SU-DHL-6 (cell line): ENCODE measurements at regions not wholly inside any gene's neighbourhood (a gene's known extent, or its start where the extent isn't known, plus 50 kb on each side); places are given as distances from the start of the nearest gene placed in this dataset.

Experiments used
- H2AFZ ChIP-seq: fragments of 200-600 bp; sonication (generic); 2 replicates; pipeline ENCODE4 v1.6.1; 2014; ENCODE audit warnings: low read depth, mild to moderate bottlenecking, moderate library complexity, mixed read lengths, antibody characterized with exemption, low read length; ENCODE audit not compliant: severe bottlenecking
- H3F3A ChIP-seq: fragments of 200-600 bp; shearing (Covaris generic); 2 replicates; pipeline ENCODE4 v1.6.0; 2016; ENCODE audit warnings: antibody characterized with exemption, mild to moderate bottlenecking; ENCODE audit not compliant: insufficient read depth
- H3K27ac ChIP-seq: fragments of 200-600 bp; sonication (generic); 2 replicates; pipeline ENCODE4 v1.5.1; 2016; ENCODE audit warnings: low read depth, mild to moderate bottlenecking, low read length, moderate library complexity, mixed read lengths
- H3K27me3 ChIP-seq: fragments of 200-600 bp; sonication (generic), shearing (Covaris generic); 2 replicates; pipeline ENCODE4 v1.6.0; 2014; ENCODE audit warnings: mild to moderate bottlenecking, low read length
- H3K36me3 ChIP-seq: fragments of 200-600 bp; sonication (generic); 2 replicates; pipeline ENCODE4 v1.6.1; 2014; ENCODE audit warnings: mild to moderate bottlenecking, low read length, mixed read lengths
- H3K4me2 ChIP-seq: fragments of 300-600, 200-600 bp; shearing (Covaris generic), sonication (generic); 2 replicates; pipeline ENCODE4 v1.6.0; 2014; ENCODE audit warnings: low read length, low read depth, mild to moderate bottlenecking; ENCODE audit not compliant: poor library complexity, severe bottlenecking
- H3K4me3 ChIP-seq: fragments of 200-600 bp; sonication (generic); 2 replicates; pipeline ENCODE4 v1.5.1; 2014; ENCODE audit warnings: antibody characterized with exemption, low read length, mild to moderate bottlenecking, mixed read lengths; ENCODE audit not compliant: insufficient read depth, poor library complexity, severe bottlenecking
- H3K79me2 ChIP-seq: fragments of 200-600 bp; sonication (generic); 2 replicates; pipeline ENCODE4 v1.6.1; 2014; ENCODE audit warnings: mild to moderate bottlenecking, low read length, moderate library complexity; ENCODE audit not compliant: insufficient read depth
- H3K9ac ChIP-seq: fragments of 200-600 bp; sonication (generic); 2 replicates; pipeline ENCODE4 v1.7.0; 2014; ENCODE audit warnings: mild to moderate bottlenecking, low read length
- H3K9me2 ChIP-seq: fragments of 200-600 bp; sonication (generic); replicated peaks from 2 replicates; pipeline ENCODE4 v1.6.1; 2014; ENCODE audit warnings: low read length; ENCODE audit not compliant: insufficient read depth
- H3K9me3 ChIP-seq: fragments of 200-600 bp; sonication (generic); 2 replicates; pipeline ENCODE4 v1.6.1; 2014; ENCODE audit warnings: low read length, mixed read lengths; ENCODE audit not compliant: insufficient read depth
- H4K20me1 ChIP-seq: fragments of 200-600 bp; sonication (generic); 2 replicates; pipeline ENCODE4 v1.6.1; 2014; ENCODE audit warnings: low read depth, mild to moderate bottlenecking, antibody characterized with exemption, low read length, moderate library complexity, mixed read lengths
- EZH2phosphoT487 ChIP-seq: fragments of 200-600 bp; sonication (generic), shearing (Covaris generic); conservative IDR thresholded peaks from 2 replicates; pipeline ENCODE4 v1.6.1; 2018; ENCODE audit warnings: mild to moderate bottlenecking, antibody characterized with exemption, low read length, moderate library complexity, mixed read lengths
- TF ChIP-seq, protein P1 (sequence below): fragments of 200-600 bp; sonication (generic); IDR thresholded peaks from one replicate; pipeline ENCODE4 v1.5.1; 2017; ENCODE audit warnings: antibody characterized with exemption, mild to moderate bottlenecking, low read length, moderate library complexity; ENCODE audit not compliant: insufficient read depth, poor library complexity, severe bottlenecking

DNA sequence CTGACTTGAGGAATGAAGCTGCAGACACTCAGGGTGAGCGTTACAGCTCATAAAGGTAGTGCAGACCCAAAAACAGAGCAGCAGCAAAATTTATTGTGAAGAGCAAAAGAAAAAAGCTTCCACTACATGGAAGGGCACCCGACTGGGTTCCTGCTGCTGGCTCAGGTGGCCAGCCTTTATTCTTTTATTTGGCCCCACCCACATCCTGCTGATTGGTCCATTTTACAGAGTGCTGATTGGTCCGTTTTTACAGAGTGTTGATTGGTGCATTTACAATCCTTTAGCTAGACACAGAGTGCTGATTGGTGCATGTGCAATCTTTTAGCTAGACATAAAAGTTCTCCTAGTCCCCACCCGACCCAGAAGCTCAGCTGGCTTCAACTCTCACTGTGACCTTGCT lies 95.3 kb upstream of the STMND1 start:
- H2AFZ ChIP-seq = no peak overlapping the region

DNA sequence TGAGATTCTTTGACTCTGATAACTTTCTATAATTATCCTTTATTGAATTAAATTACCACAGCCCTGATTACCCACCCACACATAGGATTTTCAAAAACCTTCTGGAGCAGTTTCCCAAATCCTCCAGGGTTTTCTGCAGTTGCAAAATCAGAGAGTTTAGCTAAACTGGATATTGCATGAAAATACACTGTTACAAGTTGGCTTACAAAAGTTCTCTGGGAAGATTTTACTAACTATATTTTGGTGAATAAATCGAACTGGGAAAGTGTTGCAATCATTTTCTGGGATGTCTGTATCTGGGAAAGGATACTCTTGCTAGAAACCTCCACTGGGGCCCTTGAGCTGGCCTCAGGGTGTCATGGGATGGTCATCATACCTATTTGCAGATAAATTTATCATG lies 97.6 kb upstream of the STMND1 start:
- TF ChIP-seq, protein P1, sequence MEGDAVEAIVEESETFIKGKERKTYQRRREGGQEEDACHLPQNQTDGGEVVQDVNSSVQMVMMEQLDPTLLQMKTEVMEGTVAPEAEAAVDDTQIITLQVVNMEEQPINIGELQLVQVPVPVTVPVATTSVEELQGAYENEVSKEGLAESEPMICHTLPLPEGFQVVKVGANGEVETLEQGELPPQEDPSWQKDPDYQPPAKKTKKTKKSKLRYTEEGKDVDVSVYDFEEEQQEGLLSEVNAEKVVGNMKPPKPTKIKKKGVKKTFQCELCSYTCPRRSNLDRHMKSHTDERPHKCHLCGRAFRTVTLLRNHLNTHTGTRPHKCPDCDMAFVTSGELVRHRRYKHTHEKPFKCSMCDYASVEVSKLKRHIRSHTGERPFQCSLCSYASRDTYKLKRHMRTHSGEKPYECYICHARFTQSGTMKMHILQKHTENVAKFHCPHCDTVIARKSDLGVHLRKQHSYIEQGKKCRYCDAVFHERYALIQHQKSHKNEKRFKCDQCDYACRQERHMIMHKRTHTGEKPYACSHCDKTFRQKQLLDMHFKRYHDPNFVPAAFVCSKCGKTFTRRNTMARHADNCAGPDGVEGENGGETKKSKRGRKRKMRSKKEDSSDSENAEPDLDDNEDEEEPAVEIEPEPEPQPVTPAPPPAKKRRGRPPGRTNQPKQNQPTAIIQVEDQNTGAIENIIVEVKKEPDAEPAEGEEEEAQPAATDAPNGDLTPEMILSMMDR = no peak
- TF ChIP-seq EZH2phosphoT487 = no peak

More for the DNA sequence above, 95.3 kb upstream of the STMND1 start:
- Histone ChIP-seq H3K27me3 (no peaks in the 10 kb centered on the region), H3K9me3 (peaks cover 12% of the 10 kb centered on the region; the same call in 1 of the 2 replicates), H3K9me2 (no peaks in the 10 kb centered on the region), H3K9ac (no peak overlapping the region), H3K4me3 (no peak overlapping the region), H4K20me1 (no peaks in the 10 kb centered on the region), H3K27ac (no peak overlapping the region), H3F3A (no peaks in the 10 kb centered on the region), H3K4me2 (no peak overlapping the region), H3K36me3 (no peaks in the 10 kb centered on the region), H3K79me2 (no peaks in the 10 kb centered on the region)
- TF ChIP-seq EZH2phosphoT487 = no peak
- TF ChIP-seq, protein P1 = no peak

DNA sequence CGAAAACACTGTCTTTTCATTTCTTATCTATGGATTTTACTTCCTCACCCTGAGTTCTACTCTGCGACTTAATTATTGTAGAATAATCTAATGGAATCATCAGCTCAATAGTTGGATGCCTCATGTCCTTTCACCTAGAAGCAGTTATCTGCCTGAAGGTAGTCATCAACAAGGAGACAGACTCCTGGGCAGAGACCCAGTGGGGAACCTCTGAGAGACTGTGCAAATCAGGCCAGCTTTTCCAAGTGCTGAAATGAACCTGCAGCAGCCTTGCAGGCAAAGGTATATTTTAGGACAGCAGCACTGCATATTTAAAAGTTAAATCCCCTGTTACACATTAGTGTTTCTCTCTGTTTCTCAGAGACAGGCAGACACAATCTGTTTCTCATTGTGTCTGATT lies 99.7 kb upstream of the STMND1 start:
- peaks cover 12% of the 10 kb centered on the region; the same call in 1 of the 2 replicates for H3K9me3 ChIP-seq
- H3K36me3 ChIP-seq = no peaks in the 10 kb centered on the region
- no peaks in the 10 kb centered on the region for H3K79me2 ChIP-seq
- H2AFZ ChIP-seq = no peak overlapping the region
- H3F3A ChIP-seq = no peaks in the 10 kb centered on the region
- TF ChIP-seq, protein P1 = no peak
- TF ChIP-seq EZH2phosphoT487 = no peak
- H3K4me2 ChIP-seq = no peak overlapping the region
- H4K20me1 ChIP-seq = no peaks in the 10 kb centered on the region
- no peaks in the 10 kb centered on the region for H3K27me3 ChIP-seq
- no peak overlapping the region for H3K4me3 ChIP-seq
- H3K27ac ChIP-seq = no peak overlapping the region
- no peaks in the 10 kb centered on the region for H3K9me2 ChIP-seq
- no peak overlapping the region for H3K9ac ChIP-seq

More for the DNA sequence above, 97.6 kb upstream of the STMND1 start:
- Histone ChIP-seq H3K9ac (no peak overlapping the region), H3K4me2 (no peak overlapping the region), H3K27me3 (no peaks in the 10 kb centered on the region), H3K36me3 (no peaks in the 10 kb centered on the region), H4K20me1 (no peaks in the 10 kb centered on the region), H3K9me2 (no peaks in the 10 kb centered on the region), H2AFZ (no peak overlapping the region), H3K27ac (no peak overlapping the region), H3K4me3 (no peak overlapping the region), H3K9me3 (peaks cover 12% of the 10 kb centered on the region; the same call in 1 of the 2 replicates), H3K79me2 (no peaks in the 10 kb centered on the region), H3F3A (no peaks in the 10 kb centered on the region)

DNA sequence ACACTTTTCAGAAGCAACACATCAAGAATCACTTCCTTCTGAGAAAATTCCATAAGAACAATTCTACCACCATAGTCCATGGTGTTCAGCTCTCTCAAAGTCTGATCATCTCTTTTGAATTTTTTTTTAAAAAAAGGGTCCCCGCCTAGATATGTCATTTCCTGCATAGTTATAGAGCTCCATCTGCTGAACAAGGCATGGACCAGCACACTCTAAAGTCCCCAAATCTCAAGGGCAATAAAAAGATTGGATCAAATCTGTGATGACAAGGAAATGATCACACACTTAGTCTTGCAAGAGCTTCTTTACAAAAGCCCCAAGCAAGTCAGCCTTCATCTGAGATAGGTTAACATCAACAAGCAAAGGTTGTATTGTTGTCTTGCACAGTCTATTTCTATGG lies 100.7 kb upstream of the STMND1 start:
- Histone ChIP-seq H3F3A (no peaks in the 10 kb centered on the region), H3K27me3 (no peaks in the 10 kb centered on the region), H3K36me3 (no peaks in the 10 kb centered on the region), H3K79me2 (no peaks in the 10 kb centered on the region), H4K20me1 (no peaks in the 10 kb centered on the region), H3K27ac (no peak overlapping the region), H3K4me3 (no peak overlapping the region), H3K9ac (no peak overlapping the region), H3K4me2 (no peak overlapping the region), H3K9me2 (no peaks in the 10 kb centered on the region), H3K9me3 (peaks cover 5% of the 10 kb centered on the region; the same call in 1 of the 2 replicates), H2AFZ (no peak overlapping the region)
- TF ChIP-seq EZH2phosphoT487 = no peak
- TF ChIP-seq, protein P1 = no peak
